GM18951 (cell line): ENCODE measurements at regions not wholly inside any gene's neighbourhood (a gene's known extent, or its start where the extent isn't known, plus 50 kb on each side); places are given as distances from the start of the nearest gene placed in this dataset.
"Not testable (repeated sequence)": the region's sequence is repeated elsewhere in the genome, so short reads cannot be mapped to it uniquely, and the experiment has no call there.

Source experiments
- POLR2A ChIP-seq: IDR thresholded peaks from 4 replicates; pipeline ENCODE4 v1.6.1; 2011; ENCODE audit warnings: mild to moderate bottlenecking; ENCODE audit not compliant: insufficient read length, insufficient read depth; ENCODE audit errors: extremely low read depth
- in situ Hi-C: fragments of 300-500 bp; cut with MboI; formaldehyde crosslinking; loops from one replicate; pipeline ENCODE4 v1.12.0; 2022; ENCODE audit warnings: low sequenced_read_pairs, mixed read lengths, inconsistent platforms; ENCODE audit not compliant: unreplicated experiment

DNA sequence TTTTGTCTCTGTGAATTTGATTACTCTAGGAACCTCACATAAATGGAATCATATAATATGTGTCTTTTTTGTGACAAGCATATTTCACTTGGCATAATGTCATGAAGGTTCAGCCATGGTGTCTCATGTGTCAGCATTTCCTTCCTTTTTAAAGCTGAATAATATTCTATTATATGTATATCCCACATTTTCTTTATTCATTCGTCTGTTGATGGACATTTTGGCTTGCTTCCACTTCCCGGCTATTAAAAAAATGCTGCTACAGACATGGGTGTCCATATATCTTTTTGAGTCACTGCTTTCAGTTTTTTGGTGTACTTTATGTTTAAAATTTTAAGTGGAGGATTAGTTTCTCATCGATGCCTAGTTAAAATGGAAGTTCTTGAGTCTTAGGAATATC, 59.8 kb upstream of the C5orf63 start:
- in situ Hi-C loops, result no loop called here
- no peak for TF ChIP-seq POLR2A

DNA sequence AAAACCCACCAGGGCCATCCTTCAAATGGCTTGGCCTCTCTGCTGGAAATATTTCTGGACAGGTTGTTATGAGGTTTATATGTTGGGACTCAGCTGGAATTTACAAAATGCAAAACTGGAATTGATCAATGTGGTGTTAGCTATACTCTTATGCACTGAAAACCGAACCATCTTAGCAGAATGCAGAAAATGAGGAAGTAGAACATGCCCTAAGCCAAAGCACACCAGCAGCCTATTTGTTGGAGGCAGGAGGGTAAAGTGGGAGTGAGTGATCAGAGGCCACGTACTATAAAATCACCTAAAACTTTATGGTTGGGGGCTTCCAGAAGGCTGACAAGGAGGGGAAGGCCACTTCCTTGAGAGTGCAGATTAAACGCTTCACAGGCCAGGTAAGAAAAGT, 63.6 kb upstream of the C5orf63 start:
- in situ Hi-C loops, result no loop called here
- no peak for TF ChIP-seq POLR2A

DNA sequence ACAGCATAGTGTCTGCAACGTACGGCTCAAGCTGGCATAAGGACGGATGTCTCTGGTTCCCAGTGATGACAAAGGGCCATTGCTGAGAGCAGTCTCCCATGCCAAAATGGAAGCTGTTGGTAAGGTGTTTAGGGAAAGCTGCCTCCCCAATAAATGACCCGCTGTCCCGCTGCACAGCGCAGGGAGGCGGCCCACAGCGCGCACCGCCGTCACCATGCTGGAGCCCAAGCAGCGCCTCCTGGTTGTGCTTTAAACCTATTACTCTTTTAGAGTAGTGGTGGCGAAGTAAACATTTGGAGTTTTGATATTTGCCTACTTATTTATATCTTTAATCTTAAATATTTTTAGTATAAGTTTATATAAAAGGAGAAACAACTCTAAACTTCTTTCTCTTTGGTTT, 70.4 kb upstream of the C5orf63 start:
- in situ Hi-C loops, result no loop called here
- TF ChIP-seq POLR2A, result no peak

DNA sequence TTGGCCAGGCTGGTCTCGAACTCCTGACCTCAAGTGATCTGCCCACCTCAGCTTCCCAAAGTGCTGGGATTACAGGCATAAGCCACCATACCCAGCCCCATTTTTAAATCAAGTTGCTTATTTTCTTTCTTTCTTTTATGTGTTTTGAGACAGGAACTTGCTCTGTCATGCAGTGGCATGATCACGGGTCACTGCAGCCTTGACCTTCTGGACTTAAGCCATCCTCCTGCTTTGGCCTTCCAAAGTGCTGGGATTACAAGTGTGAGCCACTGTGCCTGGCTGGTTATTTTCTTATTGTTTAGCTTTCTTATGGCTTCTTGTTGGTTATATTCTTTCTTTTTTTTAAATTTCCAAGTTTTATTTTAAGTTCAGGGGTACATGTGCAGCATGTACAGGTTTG, 79.7 kb upstream of the C5orf63 start:
- TF ChIP-seq POLR2A, result no peak
- in situ Hi-C loops, result no loop called here

DNA sequence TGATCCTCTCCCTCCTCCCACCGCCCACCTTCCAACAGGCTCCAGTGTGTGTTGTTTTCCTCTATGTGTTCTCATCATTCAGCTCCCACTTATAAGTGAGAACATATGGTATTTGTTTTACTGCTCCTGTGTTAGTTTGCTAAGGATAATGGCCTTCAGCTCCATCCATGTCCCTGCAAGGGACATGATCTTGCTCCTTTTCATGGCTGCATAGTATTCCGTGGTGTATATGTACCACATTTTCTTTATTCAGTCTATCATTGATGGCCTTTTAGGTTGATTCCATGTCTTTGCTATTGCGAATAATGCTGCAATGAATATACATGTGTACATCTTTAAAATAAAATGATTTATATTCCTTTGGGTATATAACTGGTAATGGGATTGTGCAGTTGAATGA, 80.2 kb upstream of the C5orf63 start:
- TF ChIP-seq POLR2A, result no peak
- in situ Hi-C loops, result no loop called here

DNA sequence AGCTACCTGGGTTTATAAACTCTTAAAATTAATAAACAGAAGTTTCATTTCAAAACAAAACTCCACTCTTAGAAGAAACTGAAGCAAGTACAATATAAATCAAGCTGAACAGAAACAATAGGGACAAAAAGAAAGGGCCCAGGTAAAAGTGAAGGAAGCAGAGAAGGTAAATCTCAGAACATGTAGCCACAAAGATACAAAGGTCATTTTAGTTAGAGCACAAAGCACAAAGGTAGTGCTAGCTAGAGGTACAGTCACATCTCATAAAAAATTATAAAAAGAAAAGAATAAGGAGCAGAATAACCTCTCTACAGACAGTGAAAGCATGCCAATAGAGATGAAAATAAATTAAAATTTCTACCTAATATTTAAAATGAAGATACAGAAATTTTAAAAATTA, 90.4 kb upstream of the C5orf63 start:
- no peak for TF ChIP-seq POLR2A
- in situ Hi-C loops, result no loop called here

DNA sequence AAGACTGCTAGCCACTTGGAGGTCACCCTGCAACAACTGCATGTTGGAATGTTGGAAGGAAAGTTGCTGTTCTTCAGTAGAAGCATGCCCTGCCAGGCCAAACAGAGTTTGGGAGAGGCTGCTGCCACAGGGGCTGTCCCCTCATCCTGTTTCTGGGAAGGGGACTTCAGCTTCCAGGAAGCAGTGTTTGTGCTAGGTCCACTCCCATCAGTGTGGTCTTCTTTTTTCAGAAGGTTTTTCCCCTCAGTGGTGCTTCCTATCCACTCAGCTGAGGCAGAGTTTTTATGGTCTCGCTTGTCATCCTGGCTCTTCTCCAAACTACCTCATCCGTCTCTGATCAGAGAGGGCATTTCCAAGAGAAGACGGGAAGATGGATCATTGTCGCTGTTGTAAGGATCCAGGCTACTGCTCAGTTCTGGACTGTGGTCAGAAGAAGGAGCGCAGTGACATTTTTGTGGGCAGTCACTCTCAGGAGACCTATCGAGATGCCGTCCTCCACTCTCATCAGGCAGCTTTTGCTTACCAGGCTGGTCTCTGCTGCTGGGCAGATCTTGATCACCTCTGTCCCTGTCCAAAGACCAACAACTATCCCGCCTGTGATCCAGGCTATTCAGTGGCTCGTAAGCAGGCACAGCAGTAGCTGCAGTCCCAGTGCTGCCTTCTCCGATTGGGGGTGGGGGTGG, 97.8 kb upstream of the C5orf63 start:
- no peak for TF ChIP-seq POLR2A
- in situ Hi-C loops, result no loop called here

DNA sequence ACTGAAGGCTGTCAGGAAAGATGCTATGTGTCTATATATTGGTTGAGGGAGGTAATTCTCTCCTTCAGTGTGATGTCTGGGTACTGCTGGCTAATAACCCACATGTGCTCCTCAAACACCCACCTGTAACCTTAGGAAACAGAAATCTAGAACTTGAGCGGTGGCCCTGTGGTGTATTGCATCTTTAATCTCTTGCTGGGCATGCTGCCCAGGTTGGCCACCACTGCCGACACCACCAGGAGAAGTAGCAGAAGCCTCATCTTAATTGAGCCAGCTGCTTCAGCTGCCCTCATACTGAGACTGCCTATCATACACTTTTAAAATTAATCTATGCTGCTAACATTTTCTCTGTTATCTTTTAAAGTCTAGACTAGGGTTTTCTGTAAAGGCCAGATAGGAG, 103.5 kb upstream of the C5orf63 start:
- in situ Hi-C loops, result no loop called here
- TF ChIP-seq POLR2A, result no peak

DNA sequence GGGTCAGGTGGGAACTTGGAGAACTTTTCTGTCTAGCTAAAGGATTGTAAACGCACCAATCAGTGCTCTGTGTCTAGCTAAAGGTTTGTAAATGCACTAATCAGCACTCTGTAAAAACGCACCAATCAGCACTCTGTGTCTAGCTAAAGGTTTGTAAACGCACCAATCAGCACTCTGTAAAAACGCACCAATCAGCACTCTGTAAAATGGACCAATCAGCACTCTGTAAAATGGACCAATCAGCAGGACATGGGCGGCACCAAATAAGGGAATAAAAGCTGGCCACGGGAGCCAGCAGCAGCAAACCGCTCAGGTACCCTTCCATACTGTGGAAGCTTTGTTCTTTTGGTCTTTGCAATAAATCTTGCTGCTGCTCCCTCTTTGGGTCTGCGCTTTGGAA, 108.0 kb upstream of the MEGF10 start:
- in situ Hi-C loops, result not testable (repeated sequence)

DNA sequence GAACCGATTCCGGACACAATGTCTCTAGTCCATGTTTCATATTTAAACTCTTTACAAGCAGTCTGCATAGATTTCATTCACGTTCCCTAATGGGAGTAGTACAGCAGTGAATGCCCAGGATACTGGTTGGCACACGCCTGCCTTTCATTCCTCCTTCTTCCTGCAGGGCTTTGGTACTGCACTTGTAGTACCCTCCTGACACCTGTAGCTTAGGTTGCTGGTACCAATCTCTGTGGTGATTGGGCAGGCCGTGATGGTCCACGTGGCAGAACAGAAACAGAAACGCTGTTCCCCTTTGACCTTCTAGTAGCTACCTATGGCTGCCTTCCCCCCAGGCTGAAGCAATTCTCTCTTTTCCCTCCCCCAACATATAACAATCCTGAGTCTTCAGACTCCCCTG, 107.3 kb upstream of the MEGF10 start:
- no peak for TF ChIP-seq POLR2A
- in situ Hi-C loops, result no loop called here

DNA sequence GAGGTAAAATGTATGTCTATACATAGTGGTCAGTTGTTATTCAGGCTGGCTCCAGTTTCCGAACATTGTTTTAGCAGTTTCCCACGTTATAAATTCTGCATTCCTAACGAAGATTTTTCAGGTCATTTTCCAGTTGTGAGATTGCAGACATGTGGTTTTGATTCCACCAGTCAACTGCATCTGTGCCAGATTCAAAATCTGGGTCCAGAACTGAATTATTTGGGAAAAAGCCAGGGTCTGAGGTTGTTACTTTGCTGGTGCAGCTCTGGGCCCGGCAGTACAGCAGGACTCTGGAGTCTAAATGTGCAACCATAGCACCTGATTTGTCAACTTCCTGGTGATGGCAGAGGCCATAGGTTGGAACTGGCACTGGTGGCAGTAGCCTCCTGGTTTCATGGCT, 105.7 kb upstream of the MEGF10 start:
- in situ Hi-C loops, result no loop called here
- TF ChIP-seq POLR2A, result no peak

DNA sequence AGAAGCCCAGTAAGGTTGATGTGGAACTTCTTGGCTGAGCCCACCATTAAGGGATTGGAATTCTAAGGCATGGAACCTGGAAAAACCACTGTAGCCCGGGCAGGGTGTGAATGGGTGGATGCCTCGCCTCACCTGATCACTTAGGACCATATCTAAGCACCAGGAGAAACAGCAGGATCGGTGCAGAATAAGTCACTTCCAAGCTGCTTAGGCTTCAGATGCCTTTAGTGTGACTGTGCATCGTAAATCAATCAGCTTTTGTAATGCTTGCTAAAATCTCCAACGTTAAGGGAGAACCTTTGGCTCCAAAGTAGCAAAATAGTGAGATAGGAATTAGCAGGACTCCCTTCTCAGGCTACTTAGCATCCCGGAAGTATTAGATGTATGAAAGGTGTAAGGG, 103.9 kb upstream of the MEGF10 start:
- in situ Hi-C loops, result no loop called here
- TF ChIP-seq POLR2A, result no peak

DNA sequence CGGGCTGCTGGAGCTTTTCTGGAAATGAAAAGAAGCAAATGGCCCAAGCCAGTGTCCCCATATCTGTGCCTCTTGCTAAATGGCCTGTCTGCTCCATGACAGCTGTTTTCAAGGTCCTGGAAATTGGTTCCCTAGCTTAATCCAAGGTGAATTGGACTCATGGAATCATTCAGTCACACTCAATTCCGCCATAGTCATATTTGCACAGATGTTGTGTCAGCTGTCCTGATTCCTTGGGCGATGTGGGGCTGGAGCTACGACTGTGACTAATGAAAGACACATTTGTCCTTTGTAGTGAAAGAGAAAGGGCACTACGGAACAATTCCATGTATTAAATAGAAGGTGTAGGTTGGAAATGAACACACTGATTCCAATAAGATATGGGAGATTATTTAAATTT, 102.9 kb upstream of the MEGF10 start:
- no peak for TF ChIP-seq POLR2A
- in situ Hi-C loops, result no loop called here

DNA sequence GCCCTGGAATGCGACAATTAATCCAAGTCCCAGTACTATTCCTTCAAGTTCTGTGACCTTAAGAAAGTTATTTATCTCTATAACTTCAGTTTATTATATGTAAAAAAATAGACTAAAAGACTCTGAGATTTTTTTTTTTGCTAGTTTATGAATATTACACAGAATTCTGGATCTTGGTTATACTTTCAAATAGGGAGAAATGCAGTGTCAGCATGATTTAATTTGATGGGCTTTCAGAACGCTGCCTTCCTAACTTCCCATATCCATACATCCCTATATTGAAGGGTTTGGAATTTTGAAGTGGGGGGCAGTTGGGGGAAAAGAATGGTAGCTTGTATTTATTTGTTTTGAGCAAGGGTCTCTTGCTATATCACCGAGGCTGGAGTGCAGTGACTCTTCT, 98.4 kb upstream of the MEGF10 start:
- TF ChIP-seq POLR2A, result no peak
- in situ Hi-C loops, result no loop called here

DNA sequence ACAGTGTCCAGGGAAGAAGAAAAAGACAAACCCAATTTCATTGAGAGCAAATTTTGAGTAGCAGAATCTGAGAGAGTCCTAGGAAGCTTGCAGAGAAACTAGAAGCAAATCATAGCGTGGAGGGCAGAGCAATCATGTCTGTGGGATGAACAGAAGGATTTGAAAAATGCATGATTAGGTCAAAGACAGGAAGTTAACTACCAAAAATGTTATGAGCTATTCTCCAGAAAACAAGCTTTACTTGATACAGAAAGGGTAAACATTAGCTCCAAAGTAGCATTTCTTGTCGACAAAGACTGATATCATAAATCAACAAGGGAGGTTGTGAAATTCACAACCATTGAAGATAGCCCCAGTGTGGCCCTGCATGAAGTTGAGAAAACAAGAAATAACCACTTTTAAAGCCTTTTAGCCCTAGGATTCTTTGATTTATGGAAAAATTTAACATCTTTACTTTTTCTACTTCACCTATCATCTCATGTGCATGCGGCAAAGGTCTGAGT, 97.7 kb upstream of the MEGF10 start:
- no peak for TF ChIP-seq POLR2A
- in situ Hi-C loops, result no loop called here
